GM23338 (cell line): ENCODE measurements at regions not wholly inside any gene's neighbourhood (a gene's known extent, or its start where the extent isn't known, plus 50 kb on each side); places are given as distances from the start of the nearest gene placed in this dataset.

ENCODE experiments used
- ATAC-seq: fragments of 200-7000 bp; cut with Tn5 transposase; 3 replicates; pipeline ENCODE4 v1.9.1; 2020
- DNase-seq: peaks from one replicate; pipeline ENCODE4 v3.0.0-alpha.2; 2015; ENCODE audit warnings: low spot score
- H2AFZ ChIP-seq: fragments of 200-600 bp; sonication (generic); 2 replicates; pipeline ENCODE4 v1.8.0; 2016; ENCODE audit warnings: antibody characterized with exemption, mild to moderate bottlenecking, moderate library complexity
- H3F3A ChIP-seq: fragments of 200-600 bp; sonication (generic); replicated peaks from 2 replicates; pipeline ENCODE4 v1.8.0; 2017; ENCODE audit warnings: antibody characterized with exemption, mixed run types, low read depth
- H3K27ac ChIP-seq: fragments of 200-600 bp; sonication (generic); 2 replicates; pipeline ENCODE4 v1.6.1; 2016; ENCODE audit warnings: low read depth
- H3K27me3 ChIP-seq: fragments of 200-600 bp; sonication (generic); 2 replicates; pipeline ENCODE4 v1.8.0; 2016; ENCODE audit warnings: mild to moderate bottlenecking, mixed run types, moderate library complexity; ENCODE audit not compliant: insufficient read depth
- H3K36me3 ChIP-seq: fragments of 200-600 bp; sonication (generic); 2 replicates; pipeline ENCODE4 v1.8.0; 2016; ENCODE audit warnings: mild to moderate bottlenecking; ENCODE audit not compliant: insufficient read depth
- H3K4me1 ChIP-seq: fragments of 200-600 bp; sonication (generic); 2 replicates; pipeline ENCODE4 v1.8.0; 2016; ENCODE audit warnings: mild to moderate bottlenecking, moderate library complexity; ENCODE audit not compliant: insufficient read depth
- H3K4me2 ChIP-seq: fragments of 200-600 bp; sonication (generic); 2 replicates; pipeline ENCODE4 v1.7.1; 2017; ENCODE audit warnings: mixed run types
- H3K4me3 ChIP-seq: fragments of 200-600 bp; sonication (generic); 2 replicates; pipeline ENCODE4 v1.6.1; 2016; ENCODE audit warnings: mixed run types
- H3K79me2 ChIP-seq: fragments of 200-600 bp; sonication (generic); replicated peaks from 2 replicates; pipeline ENCODE4 v1.8.0; 2017; ENCODE audit warnings: mild to moderate bottlenecking; ENCODE audit not compliant: insufficient read depth
- H3K9me2 ChIP-seq: fragments of 200-600 bp; sonication (generic); 2 replicates; pipeline ENCODE4 v1.8.0; 2017; ENCODE audit not compliant: insufficient read depth
- H4K20me1 ChIP-seq: fragments of 200-600 bp; sonication (generic); replicated peaks from 2 replicates; pipeline ENCODE4 v1.8.0; 2017; ENCODE audit warnings: mild to moderate bottlenecking; ENCODE audit not compliant: insufficient read depth
- H3K27ac Mint-ChIP-seq: 2 replicates; pipeline ENCODE4 v1.8.0; 2020; ENCODE audit warnings: inconsistent platforms, mild to moderate bottlenecking, moderate library complexity, mixed read lengths
- H3K27me3 Mint-ChIP-seq: 3 replicates; pipeline ENCODE4 v1.8.0; 2022; ENCODE audit warnings: low read depth, mild to moderate bottlenecking, moderate library complexity, mixed read lengths, inconsistent platforms; ENCODE audit not compliant: insufficient read depth, poor library complexity
- H3K36me3 Mint-ChIP-seq: 3 replicates; pipeline ENCODE4 v1.8.0; 2021; ENCODE audit warnings: low read depth, mild to moderate bottlenecking, inconsistent platforms, moderate library complexity, mixed read lengths
- H3K4me1 Mint-ChIP-seq: 3 replicates; pipeline ENCODE4 v1.8.0; 2020; ENCODE audit warnings: mild to moderate bottlenecking, inconsistent platforms, mixed read lengths
- H3K4me3 Mint-ChIP-seq: 3 replicates; pipeline ENCODE4 v1.8.0; 2021; ENCODE audit warnings: moderate library complexity, mild to moderate bottlenecking, inconsistent platforms, mixed read lengths
- H3K9me3 Mint-ChIP-seq: 3 replicates; pipeline ENCODE4 v1.8.0; 2020; ENCODE audit warnings: moderate library complexity, mild to moderate bottlenecking, inconsistent platforms, mixed read lengths
- CREB1 ChIP-seq: fragments of 250-450 bp; sonication (Bioruptor Pico); IDR thresholded peaks from 2 replicates; pipeline ENCODE4 v1.5.0; 2020; ENCODE audit warnings: low read depth, mild to moderate bottlenecking, moderate library complexity
- EZH2 ChIP-seq: fragments of 200-600 bp; sonication (generic); IDR thresholded peaks from one replicate; pipeline ENCODE4 v1.8.0; 2017; ENCODE audit warnings: antibody characterized with exemption, mild to moderate bottlenecking, low read depth; ENCODE audit not compliant: unreplicated experiment
- EZH2phosphoT487 ChIP-seq: fragments of 200-600 bp; sonication (generic); IDR thresholded peaks from one replicate; pipeline ENCODE4 v1.8.1; 2018; ENCODE audit warnings: antibody characterized with exemption; ENCODE audit not compliant: unreplicated experiment
- JUNB ChIP-seq: IDR thresholded peaks from one replicate; pipeline ENCODE4 v1.6.1; 2016; ENCODE audit warnings: antibody characterized with exemption; ENCODE audit not compliant: unreplicated experiment
- NANOG ChIP-seq: IDR thresholded peaks from 2 replicates; pipeline ENCODE4 v1.6.1; 2016; ENCODE audit warnings: antibody characterized with exemption, borderline replicate concordance
- POLR2AphosphoS5 ChIP-seq: IDR thresholded peaks from 2 replicates; pipeline ENCODE4 v1.6.1; 2016; ENCODE audit warnings: antibody characterized with exemption, low read depth
- STAT1 ChIP-seq: IDR thresholded peaks from one replicate; pipeline ENCODE4 v1.6.1; 2016; ENCODE audit warnings: antibody characterized with exemption; ENCODE audit not compliant: unreplicated experiment
- ZNF114 ChIP-seq: fragments of 250-450 bp; sonication (Bioruptor Pico); IDR thresholded peaks from 2 replicates; pipeline ENCODE4 v1.5.0; 2020; ENCODE audit warnings: mild to moderate bottlenecking, moderate library complexity
- ZNF331 ChIP-seq: fragments of 250-450 bp; sonication (Bioruptor Pico); IDR thresholded peaks from 2 replicates; pipeline ENCODE4 v1.5.0; 2020; ENCODE audit warnings: low read depth, mild to moderate bottlenecking, moderate library complexity
- TF ChIP-seq, protein P1 (sequence below): IDR thresholded peaks from one replicate; pipeline ENCODE4 v1.6.1; 2018; ENCODE audit warnings: antibody characterized with exemption; ENCODE audit not compliant: unreplicated experiment
- TF ChIP-seq, protein P2 (sequence below): IDR thresholded peaks from 2 replicates; pipeline ENCODE4 v1.6.1; 2016; ENCODE audit warnings: antibody characterized with exemption
- TF ChIP-seq, protein P3 (sequence below): fragments of 250-450 bp; sonication (Bioruptor Pico); IDR thresholded peaks from 2 replicates; pipeline ENCODE4 v1.5.0; 2020; ENCODE audit warnings: mild to moderate bottlenecking, moderate library complexity
- TF ChIP-seq, protein P4 (sequence below), 2 experiments: fragments of 200-600 bp in 1 of 2; sonication (generic) in 1 of 2; conservative IDR thresholded peaks; 2 replicates each; pipeline versions ENCODE4 v1.5.1 to v1.6.1; 2016 to 2017; ENCODE audit warnings: antibody characterized with exemption in 2 of 2, low read depth in 2 of 2, mild to moderate bottlenecking in 2 of 2, moderate library complexity in 1 of 2

DNA sequence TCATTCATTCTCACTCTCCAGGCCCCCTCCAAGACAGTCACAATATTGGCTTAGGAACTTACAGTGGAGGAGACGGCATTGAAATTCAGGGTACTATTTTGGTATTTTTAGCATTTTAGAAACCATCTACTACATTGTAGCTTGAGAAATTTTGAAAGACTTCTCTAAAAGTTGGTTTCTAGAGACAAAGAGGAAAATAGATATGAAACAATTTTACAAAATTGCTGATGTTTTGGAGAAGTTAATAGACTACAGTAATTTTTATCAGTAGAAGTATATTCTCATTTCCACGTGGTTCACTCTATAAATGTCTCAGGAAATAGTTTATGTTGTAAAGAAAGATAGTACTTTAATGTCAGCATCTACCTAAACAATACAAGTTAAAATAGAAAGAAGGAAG lies 63.2 kb upstream of the ZSWIM6 start:
- no peak overlapping the region for H3K27ac ChIP-seq

More for the DNA sequence above, 63.2 kb upstream of the ZSWIM6 start:
- Histone ChIP-seq H3K4me2 (no peak overlapping the region), H3K9me2 (no peaks in the 10 kb centered on the region), H3K4me1 (peaks cover 10% of the 10 kb centered on the region; the same call in 1 of the 2 replicates), H2AFZ (0 out of 2 replicates have a peak overlapping the region, but pooled peaks have one; percentile 14), H3K27me3 (no peaks in the 10 kb centered on the region), H3K79me2 (no peaks in the 10 kb centered on the region), H3K4me3 (no peak overlapping the region), H4K20me1 (no peaks in the 10 kb centered on the region), H3K36me3 (no peaks in the 10 kb centered on the region), H3F3A (no peaks in the 10 kb centered on the region)
- ATAC-seq (no peak), DNase-seq (no peak)
- Mint-ChIP-seq H3K36me3 (no peaks in the 10 kb centered on the region), H3K4me1 (peaks cover 5% of the 10 kb centered on the region; the same call in 2 of the 3 replicates), H3K27ac (no peak overlapping the region), H3K27me3 (peaks cover 4% of the 10 kb centered on the region), H3K9me3 (no peaks in the 10 kb centered on the region), H3K4me3 (no peak overlapping the region)
- TF ChIP-seq, protein P1, sequence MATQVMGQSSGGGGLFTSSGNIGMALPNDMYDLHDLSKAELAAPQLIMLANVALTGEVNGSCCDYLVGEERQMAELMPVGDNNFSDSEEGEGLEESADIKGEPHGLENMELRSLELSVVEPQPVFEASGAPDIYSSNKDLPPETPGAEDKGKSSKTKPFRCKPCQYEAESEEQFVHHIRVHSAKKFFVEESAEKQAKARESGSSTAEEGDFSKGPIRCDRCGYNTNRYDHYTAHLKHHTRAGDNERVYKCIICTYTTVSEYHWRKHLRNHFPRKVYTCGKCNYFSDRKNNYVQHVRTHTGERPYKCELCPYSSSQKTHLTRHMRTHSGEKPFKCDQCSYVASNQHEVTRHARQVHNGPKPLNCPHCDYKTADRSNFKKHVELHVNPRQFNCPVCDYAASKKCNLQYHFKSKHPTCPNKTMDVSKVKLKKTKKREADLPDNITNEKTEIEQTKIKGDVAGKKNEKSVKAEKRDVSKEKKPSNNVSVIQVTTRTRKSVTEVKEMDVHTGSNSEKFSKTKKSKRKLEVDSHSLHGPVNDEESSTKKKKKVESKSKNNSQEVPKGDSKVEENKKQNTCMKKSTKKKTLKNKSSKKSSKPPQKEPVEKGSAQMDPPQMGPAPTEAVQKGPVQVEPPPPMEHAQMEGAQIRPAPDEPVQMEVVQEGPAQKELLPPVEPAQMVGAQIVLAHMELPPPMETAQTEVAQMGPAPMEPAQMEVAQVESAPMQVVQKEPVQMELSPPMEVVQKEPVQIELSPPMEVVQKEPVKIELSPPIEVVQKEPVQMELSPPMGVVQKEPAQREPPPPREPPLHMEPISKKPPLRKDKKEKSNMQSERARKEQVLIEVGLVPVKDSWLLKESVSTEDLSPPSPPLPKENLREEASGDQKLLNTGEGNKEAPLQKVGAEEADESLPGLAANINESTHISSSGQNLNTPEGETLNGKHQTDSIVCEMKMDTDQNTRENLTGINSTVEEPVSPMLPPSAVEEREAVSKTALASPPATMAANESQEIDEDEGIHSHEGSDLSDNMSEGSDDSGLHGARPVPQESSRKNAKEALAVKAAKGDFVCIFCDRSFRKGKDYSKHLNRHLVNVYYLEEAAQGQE: no peak
- TF ChIP-seq JUNB (no peak), CREB1 (CRISPR knock-in tag) (no peak), POLR2AphosphoS5 (no peak), STAT1 (no peak), EZH2phosphoT487 (no peak), ZNF114 (CRISPR knock-in tag) (no peak), ZNF331 (CRISPR knock-in tag) (no peak), NANOG (no peak), EZH2 (no peak)
- TF ChIP-seq, protein P2, sequence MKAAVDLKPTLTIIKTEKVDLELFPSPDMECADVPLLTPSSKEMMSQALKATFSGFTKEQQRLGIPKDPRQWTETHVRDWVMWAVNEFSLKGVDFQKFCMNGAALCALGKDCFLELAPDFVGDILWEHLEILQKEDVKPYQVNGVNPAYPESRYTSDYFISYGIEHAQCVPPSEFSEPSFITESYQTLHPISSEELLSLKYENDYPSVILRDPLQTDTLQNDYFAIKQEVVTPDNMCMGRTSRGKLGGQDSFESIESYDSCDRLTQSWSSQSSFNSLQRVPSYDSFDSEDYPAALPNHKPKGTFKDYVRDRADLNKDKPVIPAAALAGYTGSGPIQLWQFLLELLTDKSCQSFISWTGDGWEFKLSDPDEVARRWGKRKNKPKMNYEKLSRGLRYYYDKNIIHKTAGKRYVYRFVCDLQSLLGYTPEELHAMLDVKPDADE: no peak
- TF ChIP-seq, protein P3, sequence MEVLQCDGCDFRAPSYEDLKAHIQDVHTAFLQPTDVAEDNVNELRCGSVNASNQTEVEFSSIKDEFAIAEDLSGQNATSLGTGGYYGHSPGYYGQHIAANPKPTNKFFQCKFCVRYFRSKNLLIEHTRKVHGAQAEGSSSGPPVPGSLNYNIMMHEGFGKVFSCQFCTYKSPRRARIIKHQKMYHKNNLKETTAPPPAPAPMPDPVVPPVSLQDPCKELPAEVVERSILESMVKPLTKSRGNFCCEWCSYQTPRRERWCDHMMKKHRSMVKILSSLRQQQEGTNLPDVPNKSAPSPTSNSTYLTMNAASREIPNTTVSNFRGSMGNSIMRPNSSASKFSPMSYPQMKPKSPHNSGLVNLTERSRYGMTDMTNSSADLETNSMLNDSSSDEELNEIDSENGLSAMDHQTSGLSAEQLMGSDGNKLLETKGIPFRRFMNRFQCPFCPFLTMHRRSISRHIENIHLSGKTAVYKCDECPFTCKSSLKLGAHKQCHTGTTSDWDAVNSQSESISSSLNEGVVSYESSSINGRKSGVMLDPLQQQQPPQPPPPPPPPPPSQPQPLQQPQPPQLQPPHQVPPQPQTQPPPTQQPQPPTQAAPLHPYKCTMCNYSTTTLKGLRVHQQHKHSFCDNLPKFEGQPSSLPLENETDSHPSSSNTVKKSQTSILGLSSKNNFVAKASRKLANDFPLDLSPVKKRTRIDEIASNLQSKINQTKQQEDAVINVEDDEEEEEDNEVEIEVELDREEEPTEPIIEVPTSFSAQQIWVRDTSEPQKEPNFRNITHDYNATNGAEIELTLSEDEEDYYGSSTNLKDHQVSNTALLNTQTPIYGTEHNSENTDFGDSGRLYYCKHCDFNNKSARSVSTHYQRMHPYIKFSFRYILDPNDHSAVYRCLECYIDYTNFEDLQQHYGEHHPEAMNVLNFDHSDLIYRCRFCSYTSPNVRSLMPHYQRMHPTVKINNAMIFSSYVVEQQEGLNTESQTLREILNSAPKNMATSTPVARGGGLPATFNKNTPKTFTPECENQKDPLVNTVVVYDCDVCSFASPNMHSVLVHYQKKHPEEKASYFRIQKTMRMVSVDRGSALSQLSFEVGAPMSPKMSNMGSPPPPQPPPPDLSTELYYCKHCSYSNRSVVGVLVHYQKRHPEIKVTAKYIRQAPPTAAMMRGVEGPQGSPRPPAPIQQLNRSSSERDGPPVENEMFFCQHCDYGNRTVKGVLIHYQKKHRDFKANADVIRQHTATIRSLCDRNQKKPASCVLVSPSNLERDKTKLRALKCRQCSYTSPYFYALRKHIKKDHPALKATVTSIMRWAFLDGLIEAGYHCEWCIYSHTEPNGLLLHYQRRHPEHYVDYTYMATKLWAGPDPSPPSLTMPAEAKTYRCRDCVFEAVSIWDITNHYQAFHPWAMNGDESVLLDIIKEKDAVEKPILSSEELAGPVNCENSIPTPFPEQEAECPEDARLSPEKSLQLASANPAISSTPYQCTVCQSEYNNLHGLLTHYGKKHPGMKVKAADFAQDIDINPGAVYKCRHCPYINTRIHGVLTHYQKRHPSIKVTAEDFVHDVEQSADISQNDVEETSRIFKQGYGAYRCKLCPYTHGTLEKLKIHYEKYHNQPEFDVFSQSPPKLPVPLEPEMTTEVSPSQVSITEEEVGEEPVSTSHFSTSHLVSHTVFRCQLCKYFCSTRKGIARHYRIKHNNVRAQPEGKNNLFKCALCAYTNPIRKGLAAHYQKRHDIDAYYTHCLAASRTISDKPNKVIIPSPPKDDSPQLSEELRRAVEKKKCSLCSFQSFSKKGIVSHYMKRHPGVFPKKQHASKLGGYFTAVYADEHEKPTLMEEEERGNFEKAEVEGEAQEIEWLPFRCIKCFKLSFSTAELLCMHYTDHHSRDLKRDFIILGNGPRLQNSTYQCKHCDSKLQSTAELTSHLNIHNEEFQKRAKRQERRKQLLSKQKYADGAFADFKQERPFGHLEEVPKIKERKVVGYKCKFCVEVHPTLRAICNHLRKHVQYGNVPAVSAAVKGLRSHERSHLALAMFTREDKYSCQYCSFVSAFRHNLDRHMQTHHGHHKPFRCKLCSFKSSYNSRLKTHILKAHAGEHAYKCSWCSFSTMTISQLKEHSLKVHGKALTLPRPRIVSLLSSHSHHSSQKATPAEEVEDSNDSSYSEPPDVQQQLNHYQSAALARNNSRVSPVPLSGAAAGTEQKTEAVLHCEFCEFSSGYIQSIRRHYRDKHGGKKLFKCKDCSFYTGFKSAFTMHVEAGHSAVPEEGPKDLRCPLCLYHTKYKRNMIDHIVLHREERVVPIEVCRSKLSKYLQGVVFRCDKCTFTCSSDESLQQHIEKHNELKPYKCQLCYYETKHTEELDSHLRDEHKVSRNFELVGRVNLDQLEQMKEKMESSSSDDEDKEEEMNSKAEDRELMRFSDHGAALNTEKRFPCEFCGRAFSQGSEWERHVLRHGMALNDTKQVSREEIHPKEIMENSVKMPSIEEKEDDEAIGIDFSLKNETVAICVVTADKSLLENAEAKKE (CRISPR knock-in tag): no peak
- TF ChIP-seq, protein P4, sequence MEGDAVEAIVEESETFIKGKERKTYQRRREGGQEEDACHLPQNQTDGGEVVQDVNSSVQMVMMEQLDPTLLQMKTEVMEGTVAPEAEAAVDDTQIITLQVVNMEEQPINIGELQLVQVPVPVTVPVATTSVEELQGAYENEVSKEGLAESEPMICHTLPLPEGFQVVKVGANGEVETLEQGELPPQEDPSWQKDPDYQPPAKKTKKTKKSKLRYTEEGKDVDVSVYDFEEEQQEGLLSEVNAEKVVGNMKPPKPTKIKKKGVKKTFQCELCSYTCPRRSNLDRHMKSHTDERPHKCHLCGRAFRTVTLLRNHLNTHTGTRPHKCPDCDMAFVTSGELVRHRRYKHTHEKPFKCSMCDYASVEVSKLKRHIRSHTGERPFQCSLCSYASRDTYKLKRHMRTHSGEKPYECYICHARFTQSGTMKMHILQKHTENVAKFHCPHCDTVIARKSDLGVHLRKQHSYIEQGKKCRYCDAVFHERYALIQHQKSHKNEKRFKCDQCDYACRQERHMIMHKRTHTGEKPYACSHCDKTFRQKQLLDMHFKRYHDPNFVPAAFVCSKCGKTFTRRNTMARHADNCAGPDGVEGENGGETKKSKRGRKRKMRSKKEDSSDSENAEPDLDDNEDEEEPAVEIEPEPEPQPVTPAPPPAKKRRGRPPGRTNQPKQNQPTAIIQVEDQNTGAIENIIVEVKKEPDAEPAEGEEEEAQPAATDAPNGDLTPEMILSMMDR (conservative IDR thresholded peaks at IDR 0.05; ENCODE audit: low read depth in 2 of 2): no peak
